ENCODE measurements at regions not wholly inside any gene's neighbourhood (a gene's known extent, or its start where the extent isn't known, plus 50 kb on each side); places are given as distances from the start of the nearest gene placed in this dataset.

DNA sequence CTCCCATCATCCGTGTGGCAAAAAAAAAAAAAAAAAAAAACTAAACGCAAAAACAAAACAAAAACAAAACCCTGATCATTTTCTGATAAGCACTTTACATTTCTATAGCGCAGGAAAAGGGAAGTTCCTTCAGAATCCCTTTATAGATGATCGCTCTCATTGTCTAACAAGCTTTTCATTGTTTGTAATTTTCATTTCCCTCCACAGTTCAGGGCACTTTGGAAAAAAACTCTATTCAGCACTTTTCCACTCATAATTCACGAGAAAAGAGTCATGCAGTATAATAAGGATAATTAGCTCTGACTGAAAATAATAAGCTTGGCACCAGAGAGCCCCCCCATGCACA lies 89.4 kb upstream of the ATXN1 start:
- no peak for TF ChIP-seq POLR2A (IDR thresholded peaks at IDR 0.05)
- no peak for TF ChIP-seq POLR2AphosphoS5 (IDR thresholded peaks at IDR 0.05)
